ENCODE measurements at regions not wholly inside any gene's neighbourhood (a gene's known extent, or its start where the extent isn't known, plus 50 kb on each side); places are given as distances from the start of the nearest gene placed in this dataset.

GRCh38 chr11:134676516-134677287 is 264.7 kb upstream of the B3GAT1 start:
- Mint-ChIP-seq H3K27ac (no peak overlapping the region), H3K9me3 (no peaks in the 10 kb centered on the region), H3K4me3 (no peak overlapping the region), H3K27me3 (ENCODE audit: low read depth) (no peaks in the 10 kb centered on the region), H3K4me1 (no peaks in the 10 kb centered on the region), H3K36me3 (no peaks in the 10 kb centered on the region)
- no peak for ATAC-seq
- no peak for DNase-seq (ENCODE audit: low spot score)
- ChIA-PET POLR2A (no interaction called here), CTCF (no interaction called here)
- TF ChIP-seq NFATC4 (CRISPR knock-in tag; IDR thresholded peaks at IDR 0.05), result no peak
- TF ChIP-seq ZNF121 (CRISPR knock-in tag; IDR thresholded peaks at IDR 0.05), result no peak
- no peak for TF ChIP-seq AFF4 (CRISPR knock-in tag; IDR thresholded peaks at IDR 0.05; ENCODE audit: borderline replicate concordance)
- TF ChIP-seq ZNF232 (CRISPR knock-in tag; IDR thresholded peaks at IDR 0.05), result no peak

DNA sequence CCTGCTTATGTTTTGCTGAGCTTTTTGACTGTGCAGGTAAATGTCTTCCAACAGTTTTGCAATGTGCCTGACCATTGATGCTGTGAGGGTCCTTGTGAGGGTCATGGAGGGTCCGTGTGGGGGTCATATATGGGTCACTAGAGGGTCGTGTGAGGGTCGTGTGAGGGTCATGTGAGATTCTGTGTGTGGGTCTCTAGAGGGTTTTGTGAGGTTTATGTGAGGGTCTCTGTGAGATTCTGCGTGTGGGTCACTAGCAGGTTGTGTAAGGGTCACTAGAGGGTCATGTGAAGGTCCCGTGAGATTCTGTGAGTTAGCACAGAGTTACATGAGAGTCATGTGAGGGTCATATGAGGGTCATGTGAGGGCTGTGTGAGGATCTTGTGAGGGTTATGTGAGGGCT is 263.9 kb upstream of the B3GAT1 start:
- no peak for ATAC-seq
- TF ChIP-seq ESRRA (CRISPR knock-in tag; IDR thresholded peaks at IDR 0.05; ENCODE audit: borderline replicate concordance) (no peak), HMGA2 (CRISPR knock-in tag; IDR thresholded peaks at IDR 0.05) (no peak), SOX15 (CRISPR knock-in tag; IDR thresholded peaks at IDR 0.05) (no peak), ZBTB21 (CRISPR knock-in tag; IDR thresholded peaks at IDR 0.05; ENCODE audit: borderline replicate concordance) (no peak), USF2 (CRISPR knock-in tag; IDR thresholded peaks at IDR 0.05) (no peak), ZNF671 (CRISPR knock-in tag; IDR thresholded peaks at IDR 0.05) (no peak), ETV6 (CRISPR knock-in tag; IDR thresholded peaks at IDR 0.05) (no peak)
- TF ChIP-seq, protein P1, sequence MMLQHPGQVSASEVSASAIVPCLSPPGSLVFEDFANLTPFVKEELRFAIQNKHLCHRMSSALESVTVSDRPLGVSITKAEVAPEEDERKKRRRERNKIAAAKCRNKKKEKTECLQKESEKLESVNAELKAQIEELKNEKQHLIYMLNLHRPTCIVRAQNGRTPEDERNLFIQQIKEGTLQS (CRISPR knock-in tag; conservative IDR thresholded peaks at IDR 0.05), result no peak
- TF ChIP-seq, protein P2, sequence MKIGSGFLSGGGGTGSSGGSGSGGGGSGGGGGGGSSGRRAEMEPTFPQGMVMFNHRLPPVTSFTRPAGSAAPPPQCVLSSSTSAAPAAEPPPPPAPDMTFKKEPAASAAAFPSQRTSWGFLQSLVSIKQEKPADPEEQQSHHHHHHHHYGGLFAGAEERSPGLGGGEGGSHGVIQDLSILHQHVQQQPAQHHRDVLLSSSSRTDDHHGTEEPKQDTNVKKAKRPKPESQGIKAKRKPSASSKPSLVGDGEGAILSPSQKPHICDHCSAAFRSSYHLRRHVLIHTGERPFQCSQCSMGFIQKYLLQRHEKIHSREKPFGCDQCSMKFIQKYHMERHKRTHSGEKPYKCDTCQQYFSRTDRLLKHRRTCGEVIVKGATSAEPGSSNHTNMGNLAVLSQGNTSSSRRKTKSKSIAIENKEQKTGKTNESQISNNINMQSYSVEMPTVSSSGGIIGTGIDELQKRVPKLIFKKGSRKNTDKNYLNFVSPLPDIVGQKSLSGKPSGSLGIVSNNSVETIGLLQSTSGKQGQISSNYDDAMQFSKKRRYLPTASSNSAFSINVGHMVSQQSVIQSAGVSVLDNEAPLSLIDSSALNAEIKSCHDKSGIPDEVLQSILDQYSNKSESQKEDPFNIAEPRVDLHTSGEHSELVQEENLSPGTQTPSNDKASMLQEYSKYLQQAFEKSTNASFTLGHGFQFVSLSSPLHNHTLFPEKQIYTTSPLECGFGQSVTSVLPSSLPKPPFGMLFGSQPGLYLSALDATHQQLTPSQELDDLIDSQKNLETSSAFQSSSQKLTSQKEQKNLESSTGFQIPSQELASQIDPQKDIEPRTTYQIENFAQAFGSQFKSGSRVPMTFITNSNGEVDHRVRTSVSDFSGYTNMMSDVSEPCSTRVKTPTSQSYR (CRISPR knock-in tag; IDR thresholded peaks at IDR 0.05), result no peak
- TF ChIP-seq, protein P3, sequence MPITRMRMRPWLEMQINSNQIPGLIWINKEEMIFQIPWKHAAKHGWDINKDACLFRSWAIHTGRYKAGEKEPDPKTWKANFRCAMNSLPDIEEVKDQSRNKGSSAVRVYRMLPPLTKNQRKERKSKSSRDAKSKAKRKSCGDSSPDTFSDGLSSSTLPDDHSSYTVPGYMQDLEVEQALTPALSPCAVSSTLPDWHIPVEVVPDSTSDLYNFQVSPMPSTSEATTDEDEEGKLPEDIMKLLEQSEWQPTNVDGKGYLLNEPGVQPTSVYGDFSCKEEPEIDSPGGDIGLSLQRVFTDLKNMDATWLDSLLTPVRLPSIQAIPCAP (CRISPR knock-in tag; IDR thresholded peaks at IDR 0.05), result no peak
- TF ChIP-seq, protein P4, sequence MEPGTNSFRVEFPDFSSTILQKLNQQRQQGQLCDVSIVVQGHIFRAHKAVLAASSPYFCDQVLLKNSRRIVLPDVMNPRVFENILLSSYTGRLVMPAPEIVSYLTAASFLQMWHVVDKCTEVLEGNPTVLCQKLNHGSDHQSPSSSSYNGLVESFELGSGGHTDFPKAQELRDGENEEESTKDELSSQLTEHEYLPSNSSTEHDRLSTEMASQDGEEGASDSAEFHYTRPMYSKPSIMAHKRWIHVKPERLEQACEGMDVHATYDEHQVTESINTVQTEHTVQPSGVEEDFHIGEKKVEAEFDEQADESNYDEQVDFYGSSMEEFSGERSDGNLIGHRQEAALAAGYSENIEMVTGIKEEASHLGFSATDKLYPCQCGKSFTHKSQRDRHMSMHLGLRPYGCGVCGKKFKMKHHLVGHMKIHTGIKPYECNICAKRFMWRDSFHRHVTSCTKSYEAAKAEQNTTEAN (CRISPR knock-in tag; IDR thresholded peaks at IDR 0.05), result no peak
- TF ChIP-seq, protein P5, sequence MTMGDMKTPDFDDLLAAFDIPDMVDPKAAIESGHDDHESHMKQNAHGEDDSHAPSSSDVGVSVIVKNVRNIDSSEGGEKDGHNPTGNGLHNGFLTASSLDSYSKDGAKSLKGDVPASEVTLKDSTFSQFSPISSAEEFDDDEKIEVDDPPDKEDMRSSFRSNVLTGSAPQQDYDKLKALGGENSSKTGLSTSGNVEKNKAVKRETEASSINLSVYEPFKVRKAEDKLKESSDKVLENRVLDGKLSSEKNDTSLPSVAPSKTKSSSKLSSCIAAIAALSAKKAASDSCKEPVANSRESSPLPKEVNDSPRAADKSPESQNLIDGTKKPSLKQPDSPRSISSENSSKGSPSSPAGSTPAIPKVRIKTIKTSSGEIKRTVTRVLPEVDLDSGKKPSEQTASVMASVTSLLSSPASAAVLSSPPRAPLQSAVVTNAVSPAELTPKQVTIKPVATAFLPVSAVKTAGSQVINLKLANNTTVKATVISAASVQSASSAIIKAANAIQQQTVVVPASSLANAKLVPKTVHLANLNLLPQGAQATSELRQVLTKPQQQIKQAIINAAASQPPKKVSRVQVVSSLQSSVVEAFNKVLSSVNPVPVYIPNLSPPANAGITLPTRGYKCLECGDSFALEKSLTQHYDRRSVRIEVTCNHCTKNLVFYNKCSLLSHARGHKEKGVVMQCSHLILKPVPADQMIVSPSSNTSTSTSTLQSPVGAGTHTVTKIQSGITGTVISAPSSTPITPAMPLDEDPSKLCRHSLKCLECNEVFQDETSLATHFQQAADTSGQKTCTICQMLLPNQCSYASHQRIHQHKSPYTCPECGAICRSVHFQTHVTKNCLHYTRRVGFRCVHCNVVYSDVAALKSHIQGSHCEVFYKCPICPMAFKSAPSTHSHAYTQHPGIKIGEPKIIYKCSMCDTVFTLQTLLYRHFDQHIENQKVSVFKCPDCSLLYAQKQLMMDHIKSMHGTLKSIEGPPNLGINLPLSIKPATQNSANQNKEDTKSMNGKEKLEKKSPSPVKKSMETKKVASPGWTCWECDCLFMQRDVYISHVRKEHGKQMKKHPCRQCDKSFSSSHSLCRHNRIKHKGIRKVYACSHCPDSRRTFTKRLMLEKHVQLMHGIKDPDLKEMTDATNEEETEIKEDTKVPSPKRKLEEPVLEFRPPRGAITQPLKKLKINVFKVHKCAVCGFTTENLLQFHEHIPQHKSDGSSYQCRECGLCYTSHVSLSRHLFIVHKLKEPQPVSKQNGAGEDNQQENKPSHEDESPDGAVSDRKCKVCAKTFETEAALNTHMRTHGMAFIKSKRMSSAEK (CRISPR knock-in tag; IDR thresholded peaks at IDR 0.05; ENCODE audit: borderline replicate concordance), result no peak
- peaks cover under 1% of the 10 kb centered on the region; the same call in 1 of the 2 replicates for H3K4me1 Mint-ChIP-seq
- H3K27ac Mint-ChIP-seq, result no peak overlapping the region
- no peak for DNase-seq (ENCODE audit: low spot score)
- ChIA-PET CTCF (no interaction called here), POLR2A (no interaction called here)
- H3K36me3 Mint-ChIP-seq, result no peaks in the 10 kb centered on the region
- no peak overlapping the region for H3K4me3 Mint-ChIP-seq
- peaks cover 2% of the 10 kb centered on the region for H3K27me3 Mint-ChIP-seq (ENCODE audit: low read depth)
- peaks cover 2% of the 10 kb centered on the region; the same call in 1 of the 2 replicates for H3K9me3 Mint-ChIP-seq

All from WTC11 (cell line).